ENCODE measurements at regions not wholly inside any gene's neighbourhood (a gene's known extent, or its start where the extent isn't known, plus 50 kb on each side); places are given as distances from the start of the nearest gene placed in this dataset.

DNA sequence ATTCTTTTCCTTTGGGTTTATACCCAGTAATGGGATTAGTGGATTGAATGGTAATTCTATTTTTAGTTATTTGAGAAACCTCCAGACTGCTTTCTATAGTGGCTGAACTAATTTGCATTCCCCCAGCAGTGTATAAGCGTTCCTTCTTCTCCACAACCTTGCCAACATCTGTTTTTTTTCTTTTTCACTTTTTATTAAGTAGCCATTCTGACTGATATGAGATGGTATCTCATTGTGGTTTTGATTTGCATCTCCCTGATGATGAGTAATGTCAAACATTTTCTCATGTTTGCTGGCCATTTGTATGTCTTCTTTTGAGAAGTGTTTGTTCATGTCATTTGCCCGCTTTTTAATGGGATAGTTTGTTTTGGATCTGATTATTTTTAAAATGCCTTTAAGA is 64.1 kb upstream of the MEIS1 start:
- no peak overlapping the region for H3K4me3 ChIP-seq (ENCODE audit: low read length, poor library complexity, severe bottlenecking)
- no peaks in the 10 kb centered on the region for H3K36me3 ChIP-seq (ENCODE audit: insufficient read depth, low read length)
- no peaks in the 10 kb centered on the region for H3K9me3 ChIP-seq (ENCODE audit: insufficient read depth, low read depth, low read length)

DNA sequence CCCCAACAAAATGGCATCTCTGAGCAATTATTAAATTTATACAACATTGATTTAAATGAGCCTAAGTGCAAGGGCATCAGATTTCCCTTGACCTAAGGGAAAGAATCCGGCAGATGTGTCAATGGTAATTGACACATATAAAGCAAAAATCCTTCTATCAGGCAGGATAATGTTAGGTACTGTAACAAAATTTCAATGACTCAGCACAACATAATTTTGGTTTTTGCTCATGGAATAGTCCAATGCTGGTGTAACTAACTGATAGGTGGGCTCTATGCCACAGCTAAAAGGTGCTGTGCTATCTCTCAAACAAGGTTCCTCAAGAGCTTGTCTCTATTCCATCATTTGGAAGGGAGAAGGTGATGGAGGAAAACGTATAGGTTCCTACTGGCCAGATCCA is 68.3 kb upstream of the MEIS1 start:
- H3K36me3 ChIP-seq (ENCODE audit: insufficient read depth, low read length) = no peaks in the 10 kb centered on the region
- H2AFZ ChIP-seq (ENCODE audit: low read length) = no peak overlapping the region
- TF ChIP-seq EZH2phosphoT487 (IDR thresholded peaks at IDR 0.05; ENCODE audit: borderline replicate concordance) (no peak), CTCF (conservative IDR thresholded peaks at IDR 0.05; ENCODE audit: low read length) (no peak)
- no peaks in the 10 kb centered on the region for H3K4me1 ChIP-seq (ENCODE audit: insufficient read depth, low read length, poor library complexity, severe bottlenecking)
- no peaks in the 10 kb centered on the region for H4K20me1 ChIP-seq (ENCODE audit: insufficient read depth, low read length, poor library complexity, severe bottlenecking)
- H3K4me2 ChIP-seq (ENCODE audit: low read depth, low read length, poor library complexity, severe bottlenecking) = no peak overlapping the region
- no peaks in the 10 kb centered on the region for H3K9me2 ChIP-seq (replicated peaks; ENCODE audit: low read depth, low read length)
- H3F3A ChIP-seq (ENCODE audit: low read depth) = no peaks in the 10 kb centered on the region
- no peaks in the 10 kb centered on the region for H3K9me3 ChIP-seq (ENCODE audit: insufficient read depth, low read depth, low read length)
- no peaks in the 10 kb centered on the region for H3K27me3 ChIP-seq (ENCODE audit: insufficient read depth, low read length, poor library complexity, severe bottlenecking)
- no peak overlapping the region for H3K9ac ChIP-seq (ENCODE audit: low read depth, low read length, poor library complexity, severe bottlenecking)
- no peaks in the 10 kb centered on the region for H3K79me2 ChIP-seq (ENCODE audit: insufficient read depth, low read length)
- H3K4me3 ChIP-seq (ENCODE audit: low read length, poor library complexity, severe bottlenecking) = no peak overlapping the region

More for the DNA sequence above, 64.1 kb upstream of the MEIS1 start:
- H3K9ac ChIP-seq (ENCODE audit: low read depth, low read length, poor library complexity, severe bottlenecking) = no peak overlapping the region
- H2AFZ ChIP-seq (ENCODE audit: low read length) = no peak overlapping the region
- no peaks in the 10 kb centered on the region for H3F3A ChIP-seq (ENCODE audit: low read depth)
- no peaks in the 10 kb centered on the region for H3K9me2 ChIP-seq (replicated peaks; ENCODE audit: low read depth, low read length)
- no peaks in the 10 kb centered on the region for H3K4me1 ChIP-seq (ENCODE audit: insufficient read depth, low read length, poor library complexity, severe bottlenecking)
- no peaks in the 10 kb centered on the region for H4K20me1 ChIP-seq (ENCODE audit: insufficient read depth, low read length, poor library complexity, severe bottlenecking)
- no peaks in the 10 kb centered on the region for H3K79me2 ChIP-seq (ENCODE audit: insufficient read depth, low read length)
- no peak overlapping the region for H3K4me2 ChIP-seq (ENCODE audit: low read depth, low read length, poor library complexity, severe bottlenecking)
- TF ChIP-seq CTCF (conservative IDR thresholded peaks at IDR 0.05; ENCODE audit: low read length) = no peak
- no peaks in the 10 kb centered on the region for H3K27me3 ChIP-seq (ENCODE audit: insufficient read depth, low read length, poor library complexity, severe bottlenecking)

- Histone ChIP-seq H3K27me3 (ENCODE audit: insufficient read depth, low read length, poor library complexity, severe bottlenecking) (no peaks in the 10 kb centered on the region), H3K9ac (ENCODE audit: low read depth, low read length, poor library complexity, severe bottlenecking) (no peak overlapping the region), H3K36me3 (ENCODE audit: insufficient read depth, low read length) (no peaks in the 10 kb centered on the region), H4K20me1 (ENCODE audit: insufficient read depth, low read length, poor library complexity, severe bottlenecking) (no peaks in the 10 kb centered on the region), H3K9me2 (replicated peaks; ENCODE audit: low read depth, low read length) (no peaks in the 10 kb centered on the region), H3K4me3 (ENCODE audit: low read length, poor library complexity, severe bottlenecking) (no peak overlapping the region), H2AFZ (ENCODE audit: low read length) (no peak overlapping the region), H3K4me2 (ENCODE audit: low read depth, low read length, poor library complexity, severe bottlenecking) (no peak overlapping the region), H3K79me2 (ENCODE audit: insufficient read depth, low read length) (no peaks in the 10 kb centered on the region), H3F3A (ENCODE audit: low read depth) (no peaks in the 10 kb centered on the region), H3K4me1 (ENCODE audit: insufficient read depth, low read length, poor library complexity, severe bottlenecking) (no peaks in the 10 kb centered on the region), H3K9me3 (ENCODE audit: insufficient read depth, low read depth, low read length) (no peaks in the 10 kb centered on the region)
- no peak for TF ChIP-seq CTCF (conservative IDR thresholded peaks at IDR 0.05; ENCODE audit: low read length)
- no peak for TF ChIP-seq EZH2phosphoT487 (IDR thresholded peaks at IDR 0.05; ENCODE audit: borderline replicate concordance)
These were observed 70.2 kb upstream of the MEIS1 start for GRCh38 chr2:66364495-66365333.

Data from Loucy (cell line).